AG04449 (cell line): ENCODE measurements at regions not wholly inside any gene's neighbourhood (a gene's known extent, or its start where the extent isn't known, plus 50 kb on each side); places are given as distances from the start of the nearest gene placed in this dataset.
"Not testable (repeated sequence)": the region's sequence is repeated elsewhere in the genome, so short reads cannot be mapped to it uniquely, and the experiment has no call there.

ENCODE experiments used
- CTCF ChIA-PET: fragments of 350-600 bp; formaldehyde crosslinking; extraction: SDS; loops from one replicate; lab custom pipeline; 2021; ENCODE audit warnings: antibody characterized with exemption; lab: Yijun Ruan, JAX
- POLR2A ChIA-PET: fragments of 400-600, 350-600 bp; formaldehyde crosslinking; extraction: SDS; loops from one replicate; lab custom pipeline; 2020; ENCODE audit warnings: antibody characterized with exemption, inconsistent platforms; lab: Yijun Ruan, JAX
- DNase-seq: peaks from one replicate; pipeline ENCODE4 v3.0.0-alpha.2; 2010; ENCODE audit warnings: low read depth, low spot score
- H3K4me3 ChIP-seq: 2 replicates; pipeline ENCODE4 v1.5.1; 2011; ENCODE audit warnings: low read depth, mild to moderate bottlenecking, control low read depth, low read length
- TF ChIP-seq, protein P1 (sequence below): IDR thresholded peaks from one replicate; pipeline ENCODE4 v1.5.1; 2011; ENCODE audit warnings: mild to moderate bottlenecking, moderate library complexity, low read length, control low read depth, inconsistent platforms; ENCODE audit not compliant: insufficient read depth; ENCODE audit errors: missing control alignments

DNA sequence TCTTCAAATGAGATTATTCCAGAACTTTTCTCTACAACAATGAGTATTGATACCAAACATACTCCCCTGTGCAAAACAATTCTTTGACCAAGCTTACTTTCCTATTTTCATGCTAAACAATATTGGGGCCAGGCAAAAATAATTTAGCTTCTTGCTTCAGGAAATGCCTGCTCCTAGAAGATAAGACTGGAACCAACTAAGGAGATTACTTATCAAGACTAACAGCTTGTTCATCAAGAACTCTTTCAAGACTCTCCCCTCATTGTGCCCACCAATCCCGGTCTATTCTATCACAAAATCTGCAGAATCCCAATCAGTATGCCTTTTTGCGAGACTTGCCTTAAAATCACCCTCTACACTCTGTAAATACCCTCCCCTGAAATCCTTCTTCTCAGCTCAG lies 536.6 kb downstream of the RWDD3 start:
- CTCF ChIA-PET: no interaction called here
- POLR2A ChIA-PET: no interaction called here
- H3K4me3 ChIP-seq: no peak overlapping the region
- TF ChIP-seq, protein P1, sequence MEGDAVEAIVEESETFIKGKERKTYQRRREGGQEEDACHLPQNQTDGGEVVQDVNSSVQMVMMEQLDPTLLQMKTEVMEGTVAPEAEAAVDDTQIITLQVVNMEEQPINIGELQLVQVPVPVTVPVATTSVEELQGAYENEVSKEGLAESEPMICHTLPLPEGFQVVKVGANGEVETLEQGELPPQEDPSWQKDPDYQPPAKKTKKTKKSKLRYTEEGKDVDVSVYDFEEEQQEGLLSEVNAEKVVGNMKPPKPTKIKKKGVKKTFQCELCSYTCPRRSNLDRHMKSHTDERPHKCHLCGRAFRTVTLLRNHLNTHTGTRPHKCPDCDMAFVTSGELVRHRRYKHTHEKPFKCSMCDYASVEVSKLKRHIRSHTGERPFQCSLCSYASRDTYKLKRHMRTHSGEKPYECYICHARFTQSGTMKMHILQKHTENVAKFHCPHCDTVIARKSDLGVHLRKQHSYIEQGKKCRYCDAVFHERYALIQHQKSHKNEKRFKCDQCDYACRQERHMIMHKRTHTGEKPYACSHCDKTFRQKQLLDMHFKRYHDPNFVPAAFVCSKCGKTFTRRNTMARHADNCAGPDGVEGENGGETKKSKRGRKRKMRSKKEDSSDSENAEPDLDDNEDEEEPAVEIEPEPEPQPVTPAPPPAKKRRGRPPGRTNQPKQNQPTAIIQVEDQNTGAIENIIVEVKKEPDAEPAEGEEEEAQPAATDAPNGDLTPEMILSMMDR: no peak
- DNase-seq: no peak

DNA sequence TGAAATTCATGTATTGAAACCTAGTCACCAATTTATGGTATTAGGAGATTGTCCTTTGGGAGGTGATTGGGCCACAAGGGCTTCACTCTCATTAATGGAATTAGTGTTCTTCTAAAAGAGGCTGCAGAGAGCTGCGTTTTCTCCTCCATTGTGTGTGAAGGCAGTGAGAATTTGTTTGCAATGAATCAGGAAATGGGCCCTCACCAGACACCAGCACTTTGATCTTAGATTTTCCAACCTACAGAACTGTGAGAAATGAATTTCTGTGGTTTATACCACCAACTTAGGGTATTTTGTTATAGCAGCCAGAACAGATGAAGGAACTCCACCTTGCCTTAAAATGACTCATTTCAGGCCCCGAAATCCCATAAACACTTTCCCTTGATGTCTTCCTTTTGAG lies 544.2 kb downstream of the RWDD3 start:
- ChIA-PET CTCF (no interaction called here), POLR2A (no interaction called here)
- TF ChIP-seq, protein P1: no peak
- DNase-seq: no peak
- no peak overlapping the region for H3K4me3 ChIP-seq

DNA sequence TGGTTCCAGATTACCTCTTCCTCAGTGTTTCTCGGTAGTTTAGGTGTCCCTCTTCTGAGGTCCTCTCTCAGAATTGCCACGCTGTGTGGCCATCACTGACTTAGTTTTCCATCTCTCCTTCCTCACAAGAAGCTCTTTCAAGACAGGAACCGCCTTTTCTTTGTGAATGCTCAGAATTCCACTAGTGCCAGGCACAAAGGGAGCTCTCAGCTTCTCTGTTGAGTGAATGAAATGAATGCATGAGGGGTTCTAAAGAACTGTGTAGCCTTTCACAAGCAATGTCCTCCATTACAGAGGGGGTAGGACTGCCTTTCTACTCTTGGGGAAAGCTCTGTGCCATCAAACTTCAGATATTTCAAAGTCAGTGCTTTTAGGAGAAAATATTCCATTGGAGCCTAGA lies 546.8 kb downstream of the RWDD3 start:
- TF ChIP-seq, protein P1: no peak
- no peak overlapping the region for H3K4me3 ChIP-seq
- POLR2A ChIA-PET: no interaction called here
- DNase-seq: no peak
- CTCF ChIA-PET: no interaction called here

DNA sequence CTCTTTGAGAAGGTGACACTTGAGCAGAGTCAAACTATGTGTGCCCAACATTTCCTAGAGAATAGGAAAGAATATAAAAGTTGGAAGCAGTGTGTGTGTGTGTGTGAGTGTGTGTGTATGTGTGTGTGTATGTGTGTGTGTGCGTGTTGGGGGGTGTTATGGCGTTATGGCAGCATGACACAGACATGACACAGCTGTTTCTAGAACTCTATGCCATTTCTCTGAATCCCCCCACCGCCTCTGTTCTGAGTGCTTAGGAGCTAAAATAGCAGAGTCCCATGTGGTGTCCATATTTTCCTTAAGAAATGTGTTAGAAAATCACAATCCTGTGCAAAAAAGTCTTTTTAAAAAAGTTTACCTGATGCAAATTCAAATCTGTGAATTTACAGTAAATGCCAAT lies 556.1 kb downstream of the RWDD3 start:
- CTCF ChIA-PET: no interaction called here
- POLR2A ChIA-PET: no interaction called here
- no peak for DNase-seq
- no peak overlapping the region for H3K4me3 ChIP-seq
- TF ChIP-seq, protein P1: no peak

GRCh38 chr1:95793893-95794292 lies 559.9 kb downstream of the RWDD3 start:
- no peak overlapping the region for H3K4me3 ChIP-seq
- CTCF ChIA-PET: no interaction called here
- POLR2A ChIA-PET: no interaction called here
- TF ChIP-seq, protein P1: no peak
- DNase-seq: no peak

DNA sequence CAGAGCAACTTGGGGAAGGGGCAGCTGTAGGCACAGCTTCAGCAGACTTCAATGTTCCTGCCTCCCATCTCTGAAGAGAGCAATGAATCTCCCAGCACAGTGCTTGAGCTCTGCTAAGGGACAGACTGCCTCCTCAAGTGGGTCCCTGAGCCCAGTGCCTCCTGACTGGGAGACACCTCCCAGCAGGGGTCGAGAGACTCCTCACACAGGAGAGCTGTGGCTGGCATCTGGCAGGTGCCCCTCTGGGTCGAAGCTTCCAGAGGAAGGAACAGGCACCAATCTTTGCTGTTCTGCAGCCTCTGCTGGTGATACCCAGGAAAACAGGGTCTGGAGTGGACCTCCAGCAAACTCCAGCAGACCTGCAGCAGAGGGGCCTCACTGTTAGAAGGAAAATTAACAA lies 563.8 kb downstream of the RWDD3 start:
- POLR2A ChIA-PET, H3K4me3 ChIP-seq, CTCF ChIA-PET, DNase-seq: not testable (repeated sequence)

GRCh38 chr1:95806171-95806570 lies 572.2 kb downstream of the RWDD3 start:
- TF ChIP-seq, protein P1: no peak
- POLR2A ChIA-PET: no interaction called here
- no peak for DNase-seq
- CTCF ChIA-PET: no interaction called here
- no peak overlapping the region for H3K4me3 ChIP-seq
